WI38 (cell line): ENCODE measurements at regions not wholly inside any gene's neighbourhood (a gene's known extent, or its start where the extent isn't known, plus 50 kb on each side); places are given as distances from the start of the nearest gene placed in this dataset.
"Not testable (repeated sequence)": the region's sequence is repeated elsewhere in the genome, so short reads cannot be mapped to it uniquely, and the experiment has no call there.

Source experiments
- H3K4me3 ChIP-seq: 2 replicates; pipeline ENCODE4 v1.5.1; 2011; ENCODE audit warnings: low read depth, mild to moderate bottlenecking, control low read depth, low read length
- TF ChIP-seq, protein P1 (sequence below): IDR thresholded peaks from 2 replicates; pipeline ENCODE4 v1.5.1; 2012; ENCODE audit warnings: low read depth, mild to moderate bottlenecking, control low read depth, low read length

DNA sequence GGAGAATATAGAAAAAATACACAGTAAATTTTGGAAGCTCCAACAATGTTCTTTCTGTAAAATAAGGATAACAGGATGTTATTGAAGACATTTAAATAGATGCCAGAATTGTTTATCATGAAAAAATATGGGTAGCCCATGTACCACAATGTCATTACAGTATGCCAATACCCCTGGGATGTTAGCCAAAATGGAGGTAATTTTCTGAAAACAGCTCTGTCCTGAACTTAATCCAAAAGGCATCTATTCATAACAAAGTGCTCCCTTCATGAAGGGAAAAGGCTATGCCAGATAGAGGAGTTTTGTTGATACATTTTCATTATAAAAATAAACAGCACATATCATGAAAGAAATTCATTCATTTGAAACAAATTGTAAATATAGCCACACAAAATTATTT, 1902.6 kb upstream of the AGA start:
- TF ChIP-seq, protein P1, sequence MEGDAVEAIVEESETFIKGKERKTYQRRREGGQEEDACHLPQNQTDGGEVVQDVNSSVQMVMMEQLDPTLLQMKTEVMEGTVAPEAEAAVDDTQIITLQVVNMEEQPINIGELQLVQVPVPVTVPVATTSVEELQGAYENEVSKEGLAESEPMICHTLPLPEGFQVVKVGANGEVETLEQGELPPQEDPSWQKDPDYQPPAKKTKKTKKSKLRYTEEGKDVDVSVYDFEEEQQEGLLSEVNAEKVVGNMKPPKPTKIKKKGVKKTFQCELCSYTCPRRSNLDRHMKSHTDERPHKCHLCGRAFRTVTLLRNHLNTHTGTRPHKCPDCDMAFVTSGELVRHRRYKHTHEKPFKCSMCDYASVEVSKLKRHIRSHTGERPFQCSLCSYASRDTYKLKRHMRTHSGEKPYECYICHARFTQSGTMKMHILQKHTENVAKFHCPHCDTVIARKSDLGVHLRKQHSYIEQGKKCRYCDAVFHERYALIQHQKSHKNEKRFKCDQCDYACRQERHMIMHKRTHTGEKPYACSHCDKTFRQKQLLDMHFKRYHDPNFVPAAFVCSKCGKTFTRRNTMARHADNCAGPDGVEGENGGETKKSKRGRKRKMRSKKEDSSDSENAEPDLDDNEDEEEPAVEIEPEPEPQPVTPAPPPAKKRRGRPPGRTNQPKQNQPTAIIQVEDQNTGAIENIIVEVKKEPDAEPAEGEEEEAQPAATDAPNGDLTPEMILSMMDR, result no peak

DNA sequence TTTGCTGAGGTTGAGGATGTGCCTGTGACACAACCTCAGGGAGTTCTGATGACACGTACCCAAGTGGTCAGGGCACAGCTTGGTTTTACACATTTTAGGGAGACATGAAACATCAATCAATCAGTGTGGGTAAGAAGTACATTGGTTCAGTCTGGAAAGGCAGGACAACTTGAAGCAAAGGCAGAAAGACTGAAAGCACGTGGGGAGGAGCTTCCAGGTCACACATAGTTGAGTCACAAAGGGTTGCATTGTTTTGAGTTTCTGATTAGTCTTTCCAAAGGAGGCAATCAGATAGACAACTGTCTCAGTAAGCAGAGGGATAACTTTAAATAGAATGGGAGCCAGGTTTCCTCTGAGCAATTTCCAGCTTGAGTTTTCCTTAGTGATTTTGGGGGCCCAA, 1910.0 kb upstream of the AGA start:
- no peak overlapping the region for H3K4me3 ChIP-seq
- TF ChIP-seq, protein P1, result no peak

More for the DNA sequence above, 1902.6 kb upstream of the AGA start:
- no peak overlapping the region for H3K4me3 ChIP-seq

DNA sequence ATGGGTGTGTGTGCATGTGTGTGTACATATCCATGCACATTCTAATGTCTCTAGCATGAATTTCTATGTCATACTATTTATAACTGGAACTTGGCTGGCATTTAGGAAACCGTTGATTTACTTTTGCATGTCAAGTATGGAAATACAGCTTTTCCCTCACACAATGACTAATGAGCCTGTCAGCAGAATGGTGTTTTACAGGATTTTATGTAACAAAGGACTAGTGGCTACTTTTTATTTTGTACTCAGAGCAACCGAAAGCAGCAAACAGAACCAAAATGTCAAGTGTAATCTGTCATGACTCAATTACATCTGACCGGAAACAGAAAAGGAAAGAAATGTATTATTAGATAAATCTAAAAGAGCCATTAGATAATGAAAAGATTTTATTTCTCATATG, 1911.5 kb upstream of the AGA start:
- TF ChIP-seq, protein P1, result no peak
- no peak overlapping the region for H3K4me3 ChIP-seq

DNA sequence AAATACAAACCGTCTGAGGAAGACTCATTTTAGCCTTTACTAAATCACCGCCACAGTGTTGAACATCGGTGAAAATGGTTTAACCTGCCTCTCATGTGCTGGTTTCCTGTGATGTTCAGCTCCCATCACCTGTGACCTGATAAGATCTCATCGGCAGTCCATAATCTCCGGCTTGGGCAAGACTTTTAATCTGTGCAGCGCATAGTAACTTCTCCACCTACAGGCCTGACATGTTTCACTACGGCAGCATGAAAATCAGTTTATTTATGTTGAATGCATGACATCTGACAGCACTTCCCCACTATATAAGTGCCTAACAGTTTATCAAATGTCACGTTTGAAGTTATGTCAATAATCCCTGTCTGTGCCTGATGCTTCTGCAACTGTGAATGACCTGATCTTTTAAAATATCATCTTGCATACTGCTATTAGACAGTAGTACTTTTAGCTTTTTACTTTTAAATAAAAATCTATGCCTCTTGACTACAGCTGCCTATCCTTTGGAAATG, 1919.8 kb upstream of the AGA start:
- no peak overlapping the region for H3K4me3 ChIP-seq
- TF ChIP-seq, protein P1, result no peak

DNA sequence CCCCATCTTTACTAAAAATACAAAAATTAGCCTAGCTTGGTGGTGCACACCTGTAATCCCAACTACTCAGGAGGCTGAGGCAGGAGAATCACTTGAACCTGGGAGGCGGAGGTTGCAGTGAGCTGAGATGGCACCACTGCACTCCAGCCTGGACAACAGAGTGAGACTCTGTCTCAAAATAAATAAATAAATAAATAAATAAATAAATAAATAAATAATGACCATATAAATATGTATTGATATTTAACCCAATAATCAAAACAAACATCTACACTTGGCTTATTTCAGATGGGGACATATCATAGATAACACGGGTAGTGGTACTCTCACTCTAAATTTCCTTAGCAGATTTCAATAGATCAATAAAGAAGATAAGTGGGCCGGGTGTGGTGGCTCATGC, 1923.7 kb upstream of the AGA start:
- H3K4me3 ChIP-seq, result not testable (repeated sequence)

DNA sequence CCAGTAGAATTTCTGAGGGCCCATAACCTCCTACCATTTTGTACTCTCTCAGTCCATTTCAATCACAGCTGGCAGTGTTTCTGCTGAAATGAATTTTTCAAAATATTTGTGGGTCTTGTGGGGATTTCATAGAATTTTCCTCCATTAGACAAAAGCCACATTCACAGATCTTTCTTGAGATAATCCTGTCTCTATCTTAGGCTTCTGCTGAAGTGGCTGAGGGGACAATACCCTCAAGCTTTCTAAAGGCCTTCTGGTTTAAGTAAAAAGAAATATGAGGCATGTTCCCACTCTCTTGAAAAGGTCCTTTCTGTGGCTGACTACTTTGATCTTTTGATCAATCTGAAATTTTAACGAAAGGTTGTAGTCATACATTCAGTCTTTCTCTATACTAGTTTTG, 1930.0 kb upstream of the AGA start:
- H3K4me3 ChIP-seq, result no peak overlapping the region
- TF ChIP-seq, protein P1, result no peak

DNA sequence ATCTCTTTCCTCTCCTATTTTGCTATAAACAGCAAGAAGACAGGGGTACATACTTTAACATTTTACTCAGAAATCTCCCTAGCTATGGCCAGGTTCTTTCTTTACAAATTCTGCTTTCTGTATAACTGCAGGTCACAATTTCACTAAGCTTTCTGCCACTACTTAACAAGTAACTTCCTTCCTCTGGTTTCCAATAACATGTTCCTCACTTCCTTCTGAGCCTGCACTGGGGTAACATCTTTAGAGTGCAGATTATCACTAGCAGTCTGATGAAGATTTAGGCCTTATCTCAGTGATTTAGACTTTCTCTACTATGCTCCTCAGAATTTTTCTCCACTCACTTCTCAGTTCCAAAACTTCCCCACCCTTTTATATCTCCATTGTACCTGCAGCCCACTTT, 1930.5 kb upstream of the AGA start:
- TF ChIP-seq, protein P1, result no peak
- no peak overlapping the region for H3K4me3 ChIP-seq

DNA sequence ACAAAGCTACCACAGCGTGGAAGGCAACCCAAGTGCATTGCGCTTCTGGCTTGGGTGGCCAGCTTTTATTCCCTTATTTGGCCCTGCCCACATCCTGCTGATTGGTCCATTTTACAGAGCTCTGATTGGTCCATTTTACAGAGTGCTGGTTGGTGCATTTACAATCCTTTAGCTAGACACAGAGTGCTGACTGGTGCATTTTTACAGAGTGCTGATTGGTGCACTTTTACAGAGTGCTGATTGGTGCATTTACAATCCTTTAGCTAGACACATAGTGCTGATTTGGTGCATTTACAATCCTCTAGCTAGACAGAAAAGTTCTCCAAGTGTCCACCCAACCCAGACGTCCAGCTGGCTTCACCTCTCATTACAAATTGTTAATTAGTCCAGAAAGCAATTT, 1936.6 kb upstream of the AGA start:
- H3K4me3 ChIP-seq, result not testable (repeated sequence)

DNA sequence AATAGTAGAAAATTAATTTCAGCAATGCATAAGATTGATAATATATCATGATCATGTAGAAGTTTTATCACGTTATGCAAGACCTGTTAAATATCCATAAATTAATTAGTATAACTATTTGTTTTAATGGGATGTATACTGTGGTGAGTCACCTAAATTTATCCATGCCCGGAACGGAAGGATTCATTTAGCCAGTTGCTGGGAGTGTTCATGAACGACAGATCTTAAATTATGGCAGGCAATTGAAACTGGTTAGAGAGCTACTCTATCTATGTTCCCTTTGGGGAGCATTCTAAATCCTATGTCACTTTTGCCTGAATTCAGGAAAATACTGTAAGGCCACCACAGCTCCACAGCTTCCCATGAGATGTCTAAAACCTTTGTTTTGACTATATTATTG, 1950.5 kb upstream of the AGA start:
- H3K4me3 ChIP-seq, result no peak overlapping the region
- TF ChIP-seq, protein P1, result no peak
